HG02884 (cell line): ENCODE measurements at regions not wholly inside any gene's neighbourhood (a gene's known extent, or its start where the extent isn't known, plus 50 kb on each side); places are given as distances from the start of the nearest gene placed in this dataset.
"Not testable (repeated sequence)": the region's sequence is repeated elsewhere in the genome, so short reads cannot be mapped to it uniquely, and the experiment has no call there.

Experiments
- ATAC-seq: cut with Tn5 transposase; IDR thresholded peaks from one replicate; pipeline ENCODE4 v1.9.1; 2021; ENCODE audit warnings: mild to moderate bottlenecking, moderate library complexity; ENCODE audit not compliant: unreplicated experiment

- ATAC-seq = no peak
These were observed 98.3 kb upstream of the FAM13C start for GRCh38 chr10:59460601-59461000.

GRCh38 chr10:59456199-59456598, 93.8 kb upstream of the FAM13C start:
- no peak for ATAC-seq

- no peak for ATAC-seq
These were observed 92.0 kb upstream of the FAM13C start for GRCh38 chr10:59454171-59454919.

GRCh38 chr10:59448616-59449015, 86.3 kb upstream of the FAM13C start:
- no peak for ATAC-seq

- ATAC-seq = no peak
These were observed 73.4 kb upstream of the FAM13C start for GRCh38 chr10:59435707-59436106.

- no peak for ATAC-seq
These were observed 72.3 kb upstream of the FAM13C start for GRCh38 chr10:59434463-59435321.

- ATAC-seq = no peak
These were observed 71.5 kb upstream of the FAM13C start for GRCh38 chr10:59433720-59434428.

- ATAC-seq = no peak
These were observed 70.0 kb upstream of the FAM13C start for GRCh38 chr10:59432207-59432900.

GRCh38 chr10:59413795-59414194, 51.4 kb upstream of the FAM13C start:
- ATAC-seq = not testable (repeated sequence)
